Activated CD8-positive, alpha-beta memory T cell treated with anti-CD3 and anti-CD28 coated beads, Interleukin-2, amount 50 U/mL, for 1 hour (primary cell): ENCODE measurements at regions not wholly inside any gene's neighbourhood (a gene's known extent, or its start where the extent isn't known, plus 50 kb on each side); places are given as distances from the start of the nearest gene placed in this dataset.
"Not testable (repeated sequence)": the region's sequence is repeated elsewhere in the genome, so short reads cannot be mapped to it uniquely, and the experiment has no call there.

Experiments used
- DNase-seq: peaks from one replicate; pipeline ENCODE4 v3.0.0-alpha.2; 2020; ENCODE audit errors: extremely low read depth

GRCh38 chr1:232316864-232317263, 313.1 kb downstream of the SIPA1L2 start:
- DNase-seq, result no peak

DNA sequence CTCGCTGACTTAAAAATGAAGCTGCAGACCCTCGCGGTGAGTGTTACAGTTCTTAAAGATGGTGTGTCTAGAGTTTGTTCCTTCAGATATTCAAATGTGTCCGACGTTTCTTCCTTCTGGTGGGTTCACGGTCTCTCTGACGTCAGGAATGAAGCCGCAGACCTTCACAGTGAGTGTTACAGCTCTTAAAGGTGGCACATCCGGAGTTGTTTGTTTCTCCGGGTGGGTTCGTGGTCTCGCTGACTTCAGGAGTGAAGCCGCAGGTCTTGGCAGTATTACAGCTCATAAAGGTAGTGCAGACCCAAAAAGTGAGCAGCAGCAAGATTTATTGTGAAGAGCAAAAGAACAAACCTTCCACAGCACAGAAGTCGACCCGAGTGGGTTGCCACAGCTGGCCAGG, 316.1 kb downstream of the SIPA1L2 start:
- not testable (repeated sequence) for DNase-seq

- no peak for DNase-seq
Measured at GRCh38 chr1:232310541-232310940, 319.4 kb downstream of the SIPA1L2 start.

GRCh38 chr1:232308616-232309015, 321.3 kb downstream of the SIPA1L2 start:
- no peak for DNase-seq

- no peak for DNase-seq
Measured at GRCh38 chr1:232307296-232308017, 322.5 kb downstream of the SIPA1L2 start.

GRCh38 chr1:232306269-232306961, 323.5 kb downstream of the SIPA1L2 start:
- DNase-seq, result no peak

DNA sequence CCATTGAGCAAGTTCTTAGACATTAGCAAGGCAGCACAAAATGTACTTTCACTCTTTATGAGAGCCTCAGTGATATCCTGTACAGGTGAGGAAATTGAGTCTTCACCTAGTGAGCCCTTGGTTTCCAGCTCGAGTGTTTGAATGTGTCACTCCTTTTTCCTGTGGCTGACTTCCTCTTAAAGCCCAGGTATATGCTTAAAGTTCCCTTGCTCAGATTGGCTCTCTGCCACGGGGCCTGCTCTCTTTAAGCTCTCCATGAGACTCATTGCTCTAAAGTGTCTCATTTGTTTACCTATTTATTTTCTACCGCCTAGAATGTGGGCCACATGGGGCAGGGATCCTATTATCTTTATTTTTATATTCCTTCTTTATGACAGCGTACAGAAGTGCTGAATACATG, 324.9 kb downstream of the SIPA1L2 start:
- DNase-seq, result no peak

GRCh38 chr1:232303222-232303620, 326.7 kb downstream of the SIPA1L2 start:
- DNase-seq, result no peak

DNA sequence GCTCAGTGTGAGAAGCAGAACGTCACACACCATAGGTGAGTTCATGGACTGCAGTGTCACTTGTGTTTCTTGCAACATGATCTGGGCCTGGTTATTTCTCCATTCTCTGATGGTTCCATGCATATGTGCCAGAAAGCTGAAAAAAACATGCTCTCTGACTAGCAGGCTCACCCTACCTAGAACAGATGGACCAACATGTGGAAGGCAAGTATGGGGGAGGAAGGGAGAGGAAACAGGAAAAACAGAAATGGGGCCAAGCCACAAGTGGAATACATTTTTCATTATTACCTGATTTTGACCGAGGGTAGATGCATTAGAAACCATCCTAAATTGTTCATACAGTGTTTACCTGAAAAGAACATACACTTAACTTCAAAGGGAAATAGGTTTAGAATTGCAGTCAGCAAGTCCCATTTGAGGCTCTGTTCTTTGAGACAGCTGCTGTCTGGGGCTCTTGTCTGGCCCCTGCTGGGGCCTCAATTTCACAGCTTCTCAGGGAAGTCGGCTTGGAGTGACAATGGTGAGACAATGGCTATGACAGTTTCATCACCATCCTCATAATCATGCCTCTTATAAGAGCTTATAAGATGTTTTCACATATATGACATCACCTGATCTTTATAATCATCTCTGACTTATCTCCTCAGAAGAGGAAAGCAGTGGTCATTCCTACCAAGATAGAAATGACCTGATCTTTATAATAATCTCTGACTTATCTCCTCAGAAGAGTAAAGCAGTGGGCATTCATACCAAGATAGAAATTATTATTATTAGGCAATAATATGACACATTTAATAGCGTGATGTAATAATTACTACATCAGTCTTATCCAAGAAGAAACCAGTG, 327.3 kb downstream of the SIPA1L2 start:
- DNase-seq, result no peak

- no peak for DNase-seq
Measured at GRCh38 chr1:232301246-232301645, 328.7 kb downstream of the SIPA1L2 start.

- DNase-seq, result no peak
Measured at GRCh38 chr1:232300466-232300865, 329.5 kb downstream of the SIPA1L2 start.

GRCh38 chr1:232296461-232296860, 333.5 kb downstream of the SIPA1L2 start:
- DNase-seq, result no peak

DNA sequence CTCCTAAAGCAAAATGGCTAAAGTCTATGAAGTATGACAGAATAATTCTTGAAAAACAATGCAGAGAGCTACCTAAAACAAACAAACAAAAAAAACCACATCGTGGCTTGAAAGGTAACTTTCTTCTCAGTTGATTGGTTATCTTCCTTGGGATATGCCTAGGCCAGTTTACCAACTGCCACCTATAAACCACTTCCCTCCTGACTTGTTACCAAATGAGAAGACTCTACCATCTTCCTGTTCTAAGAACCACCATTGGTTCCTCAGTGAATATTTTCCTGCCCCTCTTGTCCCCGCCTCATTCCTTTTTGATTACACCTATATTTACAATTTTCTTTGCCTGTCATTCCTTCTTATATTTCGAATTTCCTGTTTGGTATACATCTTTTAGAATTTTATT, 336.6 kb downstream of the SIPA1L2 start:
- DNase-seq, result no peak

DNA sequence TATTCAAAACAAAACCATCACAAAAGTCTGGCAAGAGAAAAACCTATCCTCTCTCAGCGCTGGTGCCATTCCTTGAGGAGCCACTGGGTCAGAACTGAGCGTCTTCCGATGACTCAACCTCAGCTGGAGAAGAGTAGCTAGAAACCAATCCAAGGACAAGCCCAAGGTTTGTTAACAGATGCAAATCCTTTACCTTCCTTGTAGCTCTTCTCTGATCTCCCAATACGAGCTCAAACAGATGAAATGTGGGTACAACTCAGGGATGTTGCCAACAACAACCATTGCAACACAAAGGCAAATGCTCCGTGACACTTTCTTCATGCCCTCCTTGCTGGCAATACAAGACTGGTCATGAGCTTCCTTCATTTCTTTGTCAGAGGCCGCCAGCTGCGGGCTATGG, 337.1 kb downstream of the SIPA1L2 start:
- no peak for DNase-seq

GRCh38 chr1:232292239-232292638, 337.7 kb downstream of the SIPA1L2 start:
- DNase-seq, result no peak

DNA sequence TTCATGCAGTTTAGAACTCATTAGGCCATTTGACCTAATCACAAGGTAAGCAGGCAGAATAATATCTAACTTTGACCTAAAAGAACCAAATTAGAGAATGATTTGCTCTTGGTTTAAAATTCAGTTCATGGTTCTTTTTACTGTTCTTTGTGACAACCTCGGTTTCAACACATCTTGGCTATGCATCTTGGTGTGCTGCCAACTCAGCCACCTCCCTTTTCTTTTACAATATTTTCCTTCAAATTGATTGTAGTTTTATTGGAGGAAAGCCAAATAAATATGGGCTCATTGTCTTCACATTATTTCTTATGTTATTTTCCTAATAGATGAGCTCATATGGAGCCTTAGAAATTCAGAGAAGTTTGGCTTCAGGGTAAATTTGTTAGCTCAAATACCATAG, 338.3 kb downstream of the SIPA1L2 start:
- DNase-seq, result no peak

- no peak for DNase-seq
Measured at GRCh38 chr1:232291261-232291660, 338.7 kb downstream of the SIPA1L2 start.

DNA sequence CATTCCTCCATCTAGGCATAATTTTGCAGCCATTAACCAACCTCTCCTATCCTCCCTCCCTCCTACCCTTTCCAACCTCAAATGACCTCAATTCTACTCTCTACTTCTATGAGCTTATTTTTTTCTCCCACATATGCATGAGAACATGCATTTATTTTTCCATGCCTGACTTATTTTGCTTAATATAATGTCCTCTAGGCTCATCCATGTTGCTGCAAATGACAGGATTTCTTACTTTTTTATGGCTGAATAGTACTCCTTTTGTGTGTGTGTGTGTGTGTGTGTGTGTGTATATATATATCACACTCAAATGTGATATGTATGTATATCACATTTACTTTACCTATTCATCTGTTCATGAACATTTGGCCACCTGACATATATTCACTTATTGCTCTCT, 339.4 kb downstream of the SIPA1L2 start:
- DNase-seq, result no peak

- DNase-seq, result no peak
Measured at GRCh38 chr1:232287676-232288569, 342.0 kb downstream of the SIPA1L2 start.

DNA sequence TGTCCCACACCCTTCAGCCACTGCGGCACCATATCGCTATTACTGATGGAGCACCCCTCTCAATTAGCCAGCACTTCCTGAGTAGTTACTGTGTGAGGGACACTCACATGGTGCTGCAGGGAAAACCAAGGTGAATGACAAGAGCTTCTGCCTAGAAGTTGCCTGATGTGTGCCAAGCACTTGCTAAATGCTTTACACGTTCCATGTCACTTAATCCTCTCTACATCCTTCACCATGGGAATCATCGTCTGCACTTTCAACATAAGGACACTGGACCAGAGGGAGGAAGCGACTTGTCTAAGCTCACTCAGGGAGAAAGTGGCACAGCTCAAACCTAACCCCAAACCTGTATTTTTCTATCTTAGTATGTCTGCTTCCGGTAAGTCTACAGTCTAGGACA, 344.8 kb downstream of the SIPA1L2 start:
- no peak for DNase-seq

DNA sequence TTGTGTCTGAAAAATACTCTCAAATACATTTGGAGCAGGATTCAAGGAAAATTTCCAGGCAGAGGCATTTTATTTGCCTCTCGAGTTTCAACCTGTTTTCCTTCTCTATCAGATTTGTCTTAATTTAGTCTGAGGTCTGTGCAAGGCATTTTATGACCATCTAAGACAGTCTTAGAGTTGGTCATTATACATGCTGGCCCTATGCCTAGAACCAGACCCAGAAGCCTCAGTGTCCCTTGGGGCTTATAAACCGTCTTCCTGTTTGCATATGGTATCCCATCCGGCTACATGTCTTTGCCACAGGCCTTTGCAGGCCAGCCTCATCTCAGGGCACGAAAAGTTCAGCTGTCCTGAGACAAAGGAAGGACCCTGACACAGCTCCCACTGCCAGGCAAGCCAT, 346.1 kb downstream of the SIPA1L2 start:
- DNase-seq, result no peak

DNA sequence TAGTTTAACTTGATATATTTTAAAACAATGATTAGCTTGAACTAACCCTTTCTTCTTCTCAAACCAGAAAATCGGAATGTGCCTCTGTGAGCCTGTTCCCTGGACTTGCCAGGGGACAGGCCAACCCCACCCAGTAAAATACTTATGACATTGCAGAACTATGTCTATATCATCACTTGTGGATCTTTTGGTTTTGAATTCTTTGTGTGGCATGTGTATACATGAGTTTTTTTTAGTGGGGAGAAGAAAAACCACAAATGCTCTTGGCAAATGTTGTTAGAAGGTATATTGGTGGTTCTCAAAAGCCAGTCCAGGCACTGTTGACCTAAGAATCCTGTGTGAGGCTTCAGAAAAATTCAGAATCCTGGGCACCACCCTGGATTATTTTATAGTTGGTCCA, 347.4 kb downstream of the SIPA1L2 start:
- no peak for DNase-seq
